Keratinocyte (primary cell): ENCODE measurements at regions not wholly inside any gene's neighbourhood (a gene's known extent, or its start where the extent isn't known, plus 50 kb on each side); places are given as distances from the start of the nearest gene placed in this dataset.

Source experiments
- DNase-seq: peaks from one replicate; pipeline ENCODE4 v3.0.0-alpha.2; 2011; ENCODE audit warnings: low read depth, missing footprints, low spot score
- FAIRE-seq: peaks from 2 replicates; lab custom pipeline; 2011; peaks lifted over from hg19 to GRCh38; lab: Jason Lieb, UNC
- H2AFZ ChIP-seq: 2 replicates; pipeline ENCODE4 v1.6.0; 2012; ENCODE audit warnings: low read length, control low read depth, inconsistent platforms; ENCODE audit not compliant: control insufficient read depth
- H3K27ac ChIP-seq: 2 replicates; pipeline ENCODE4 v1.5.1; 2011; ENCODE audit warnings: low read length; ENCODE audit not compliant: control insufficient read depth, insufficient read depth
- H3K27me3 ChIP-seq: 3 replicates; pipeline ENCODE4 v1.6.0; 2011; ENCODE audit warnings: low read length; ENCODE audit not compliant: control insufficient read depth, insufficient read depth; ENCODE audit errors: extremely low read depth
- H3K36me3 ChIP-seq, 2 experiments: 2 replicates in 1 of 2; 3 replicates in 1 of 2; pipeline ENCODE4 v1.5.1; 2011; ENCODE audit warnings: low read length in 2 of 2, mild to moderate bottlenecking in 1 of 2; ENCODE audit not compliant: control insufficient read depth in 2 of 2, insufficient read depth in 2 of 2; ENCODE audit errors: extremely low read depth in 1 of 2
- H3K4me1 ChIP-seq: 3 replicates; pipeline ENCODE4 v1.5.1; 2011; ENCODE audit warnings: low read length; ENCODE audit not compliant: control insufficient read depth, insufficient read depth; ENCODE audit errors: extremely low read depth
- H3K4me2 ChIP-seq: 3 replicates; pipeline ENCODE4 v1.6.0; 2011; ENCODE audit warnings: low read depth, low read length; ENCODE audit not compliant: control insufficient read depth, insufficient read depth; ENCODE audit errors: extremely low read depth
- H3K4me3 ChIP-seq, 3 experiments: fragments of 200-600 bp in 1 of 3; sonication (generic) in 1 of 3; 2 replicates in 2 of 3; 3 replicates in 1 of 3; pipeline ENCODE4 v1.5.1; 2011 to 2016; ENCODE audit warnings: low read length in 3 of 3, mild to moderate bottlenecking in 3 of 3, control low read depth in 2 of 3, inconsistent platforms in 1 of 3, low read depth in 1 of 3, mixed read lengths in 1 of 3, mixed run types in 1 of 3, moderate library complexity in 1 of 3; ENCODE audit not compliant: control insufficient read depth in 2 of 3, insufficient read depth in 2 of 3; ENCODE audit errors: extremely low read depth in 1 of 3
- H3K79me2 ChIP-seq: 2 replicates; pipeline ENCODE4 v1.6.0; 2012; ENCODE audit warnings: low read length; ENCODE audit not compliant: control insufficient read depth, insufficient read depth
- H3K9ac ChIP-seq: 3 replicates; pipeline ENCODE4 v1.6.0; 2011; ENCODE audit warnings: low read length; ENCODE audit not compliant: control insufficient read depth, insufficient read depth; ENCODE audit errors: extremely low read depth
- H3K9me1 ChIP-seq: 3 replicates; pipeline ENCODE4 v1.6.0; 2011; ENCODE audit warnings: low read length; ENCODE audit not compliant: control insufficient read depth, insufficient read depth; ENCODE audit errors: extremely low read depth
- H3K9me3 ChIP-seq: 2 replicates; pipeline ENCODE4 v1.5.1; 2012; ENCODE audit warnings: low read depth, low read length; ENCODE audit not compliant: control insufficient read depth
- H4K20me1 ChIP-seq: 3 replicates; pipeline ENCODE4 v1.6.0; 2011; ENCODE audit warnings: low read length; ENCODE audit not compliant: control insufficient read depth, insufficient read depth; ENCODE audit errors: extremely low read depth
- EZH2 ChIP-seq: IDR thresholded peaks from one replicate; pipeline ENCODE4 v1.6.1; 2012; ENCODE audit warnings: inconsistent platforms, mild to moderate bottlenecking, low read length, moderate library complexity
- dilution Hi-C: fragments of 300-500 bp; cut with MboI; formaldehyde crosslinking; loops from one replicate; pipeline ENCODE4 v1.7.0; 2020; ENCODE audit warnings: low sequenced_read_pairs; ENCODE audit not compliant: extremely low pct_ligation_motif_present
- TF ChIP-seq, protein P1 (sequence below), 3 experiments: IDR thresholded peaks in 1 of 3; conservative IDR thresholded peaks in 1 of 3; optimal IDR thresholded peaks in 1 of 3; 2 replicates in 2 of 3; 3 replicates in 1 of 3; pipeline versions ENCODE3 to v1.5.1; 2011; ENCODE audit warnings: low read length in 3 of 3, mild to moderate bottlenecking in 3 of 3, moderate library complexity in 2 of 3, control low read depth in 1 of 3, inconsistent platforms in 1 of 3; ENCODE audit not compliant: insufficient read depth in 2 of 3; ENCODE audit errors: extremely low read depth in 1 of 3

DNA sequence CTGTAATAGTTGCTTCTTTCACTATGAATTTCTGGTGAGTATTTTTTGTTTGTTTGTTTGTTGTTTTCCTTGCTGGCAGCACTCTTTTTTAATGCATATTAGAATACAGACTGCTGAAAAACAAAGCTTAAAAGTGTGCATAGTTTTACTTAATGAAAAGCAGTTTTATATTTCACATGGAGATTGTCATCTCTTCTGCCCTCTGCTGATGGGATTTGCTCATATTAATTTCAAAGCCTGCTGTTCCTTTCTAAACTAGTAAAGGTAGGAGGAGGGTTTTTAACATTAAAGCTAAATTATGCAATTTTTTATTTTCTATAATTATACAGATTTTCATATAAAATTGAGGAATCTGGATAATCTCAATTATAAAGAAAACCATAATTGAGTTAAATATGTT lies 692.6 kb upstream of the SLITRK1 start:
- Histone ChIP-seq H3K79me2 (no peaks in the 10 kb centered on the region), H3K4me1 (no peaks in the 10 kb centered on the region), H3K4me3 (no peak overlapping the region), H3K27ac (no peak overlapping the region), H2AFZ (no peak overlapping the region), H3K27me3 (no peaks in the 10 kb centered on the region), H3K36me3 (no peaks in the 10 kb centered on the region), H3K9ac (no peak overlapping the region), H3K9me1 (no peaks in the 10 kb centered on the region), H3K9me3 (no peaks in the 10 kb centered on the region), H3K4me2 (no peak overlapping the region), H4K20me1 (no peaks in the 10 kb centered on the region)
- no peak for TF ChIP-seq EZH2
- TF ChIP-seq, protein P1, sequence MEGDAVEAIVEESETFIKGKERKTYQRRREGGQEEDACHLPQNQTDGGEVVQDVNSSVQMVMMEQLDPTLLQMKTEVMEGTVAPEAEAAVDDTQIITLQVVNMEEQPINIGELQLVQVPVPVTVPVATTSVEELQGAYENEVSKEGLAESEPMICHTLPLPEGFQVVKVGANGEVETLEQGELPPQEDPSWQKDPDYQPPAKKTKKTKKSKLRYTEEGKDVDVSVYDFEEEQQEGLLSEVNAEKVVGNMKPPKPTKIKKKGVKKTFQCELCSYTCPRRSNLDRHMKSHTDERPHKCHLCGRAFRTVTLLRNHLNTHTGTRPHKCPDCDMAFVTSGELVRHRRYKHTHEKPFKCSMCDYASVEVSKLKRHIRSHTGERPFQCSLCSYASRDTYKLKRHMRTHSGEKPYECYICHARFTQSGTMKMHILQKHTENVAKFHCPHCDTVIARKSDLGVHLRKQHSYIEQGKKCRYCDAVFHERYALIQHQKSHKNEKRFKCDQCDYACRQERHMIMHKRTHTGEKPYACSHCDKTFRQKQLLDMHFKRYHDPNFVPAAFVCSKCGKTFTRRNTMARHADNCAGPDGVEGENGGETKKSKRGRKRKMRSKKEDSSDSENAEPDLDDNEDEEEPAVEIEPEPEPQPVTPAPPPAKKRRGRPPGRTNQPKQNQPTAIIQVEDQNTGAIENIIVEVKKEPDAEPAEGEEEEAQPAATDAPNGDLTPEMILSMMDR (optimal IDR thresholded peaks at IDR 0.05 in 1 of 3, IDR thresholded peaks at IDR 0.05 in 1 of 3, conservative IDR thresholded peaks at IDR 0.05 in 1 of 3; ENCODE audit: extremely low read depth in 1 of 3, insufficient read depth in 2 of 3, low read length in 3 of 3), result peak in 2 of 3 experiments; percentile 5 to 17
- DNase-seq (no peak), FAIRE-seq (no peak)
- dilution Hi-C loops, result no loop called here

DNA sequence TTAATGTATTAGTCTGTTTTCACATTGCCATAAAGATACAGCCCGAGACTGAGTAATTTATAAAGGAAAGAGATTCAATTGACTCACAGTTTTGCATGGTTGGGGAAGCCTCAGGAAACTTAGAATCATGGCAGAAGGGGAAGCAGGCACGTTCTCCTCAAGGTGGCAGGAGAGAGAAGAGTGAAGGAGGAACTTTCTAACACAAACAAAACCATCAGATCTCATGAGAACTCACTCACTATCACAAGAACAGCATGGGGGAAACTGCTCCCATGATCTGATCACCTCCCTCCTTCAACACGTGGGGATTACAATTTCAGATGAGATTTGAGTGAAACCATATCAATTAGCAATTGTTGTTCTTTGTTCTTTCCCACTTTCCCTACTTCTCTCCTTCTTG lies 689.0 kb upstream of the SLITRK1 start:
- no peak overlapping the region for H3K4me3 ChIP-seq
- H3K27me3 ChIP-seq, result no peaks in the 10 kb centered on the region
- H3K9me3 ChIP-seq, result no peaks in the 10 kb centered on the region
- no peak overlapping the region for H3K9ac ChIP-seq
- no peaks in the 10 kb centered on the region for H3K4me1 ChIP-seq
- no peak overlapping the region for H3K27ac ChIP-seq
- H3K4me2 ChIP-seq, result no peak overlapping the region
- no peaks in the 10 kb centered on the region for H3K9me1 ChIP-seq
- no peak for TF ChIP-seq EZH2
- TF ChIP-seq, protein P1 (optimal IDR thresholded peaks at IDR 0.05 in 1 of 3, IDR thresholded peaks at IDR 0.05 in 1 of 3, conservative IDR thresholded peaks at IDR 0.05 in 1 of 3; ENCODE audit: extremely low read depth in 1 of 3, insufficient read depth in 2 of 3, low read length in 3 of 3), result no peak
- no peaks in the 10 kb centered on the region for H4K20me1 ChIP-seq
- no peak overlapping the region for H2AFZ ChIP-seq
- dilution Hi-C loops, result no loop called here
- no peaks in the 10 kb centered on the region for H3K79me2 ChIP-seq
- FAIRE-seq (peak; percentile 44), DNase-seq (no peak)
- H3K36me3 ChIP-seq, result no peaks in the 10 kb centered on the region
